Osteocyte (in vitro differentiated cells): ENCODE measurements at regions not wholly inside any gene's neighbourhood (a gene's known extent, or its start where the extent isn't known, plus 50 kb on each side); places are given as distances from the start of the nearest gene placed in this dataset.

Experiments used
- DNase-seq: peaks from one replicate; pipeline ENCODE4 v3.0.0; 2021; ENCODE audit warnings: mixed read lengths; ENCODE audit not compliant: unreplicated experiment; ENCODE audit errors: extremely low spot score
- H3K27ac Mint-ChIP-seq: one replicate; pipeline ENCODE4 v1.8.0; 2021; ENCODE audit warnings: mild to moderate bottlenecking, mixed read lengths; ENCODE audit not compliant: unreplicated experiment
- H3K27me3 Mint-ChIP-seq: one replicate; pipeline ENCODE4 v1.8.0; 2021; ENCODE audit warnings: mixed read lengths; ENCODE audit not compliant: unreplicated experiment
- H3K36me3 Mint-ChIP-seq: one replicate; pipeline ENCODE4 v1.8.0; 2021; ENCODE audit warnings: mixed read lengths; ENCODE audit not compliant: unreplicated experiment
- H3K4me1 Mint-ChIP-seq: one replicate; pipeline ENCODE4 v1.8.0; 2021; ENCODE audit warnings: mixed read lengths; ENCODE audit not compliant: unreplicated experiment
- H3K4me3 Mint-ChIP-seq: one replicate; pipeline ENCODE4 v1.8.0; 2021; ENCODE audit warnings: mild to moderate bottlenecking, moderate library complexity, mixed read lengths; ENCODE audit not compliant: unreplicated experiment
- H3K9me3 Mint-ChIP-seq: one replicate; pipeline ENCODE4 v1.8.0; 2021; ENCODE audit warnings: mixed read lengths; ENCODE audit not compliant: unreplicated experiment
- TF ChIP-seq, protein P1 (sequence below): fragments of 200-600 bp; sonication (generic); IDR thresholded peaks from 2 replicates; pipeline ENCODE4 v1.5.0; 2021; ENCODE audit warnings: antibody characterized with exemption, mild to moderate bottlenecking, moderate library complexity

DNA sequence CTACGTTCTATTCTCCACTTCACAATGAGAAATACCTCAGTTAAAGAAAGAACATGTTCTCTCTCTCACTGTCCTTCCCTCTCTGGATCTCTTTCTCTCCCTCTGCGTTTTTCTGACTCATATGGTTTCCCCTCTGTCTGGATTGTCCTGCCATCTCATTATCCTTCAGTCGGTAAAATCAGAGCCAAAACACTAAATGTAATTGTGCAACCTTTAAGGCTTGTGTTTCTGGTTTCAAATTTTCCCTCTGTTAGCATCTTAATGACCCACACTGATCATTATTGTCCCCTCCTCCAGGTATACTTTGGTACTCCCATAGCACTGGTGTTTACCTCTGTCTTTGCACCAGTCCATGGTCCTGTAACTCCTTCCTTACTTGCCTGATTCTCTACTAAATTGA is 509.4 kb upstream of the C9orf72 start:
- no peaks in the 10 kb centered on the region for H3K9me3 Mint-ChIP-seq
- TF ChIP-seq, protein P1, sequence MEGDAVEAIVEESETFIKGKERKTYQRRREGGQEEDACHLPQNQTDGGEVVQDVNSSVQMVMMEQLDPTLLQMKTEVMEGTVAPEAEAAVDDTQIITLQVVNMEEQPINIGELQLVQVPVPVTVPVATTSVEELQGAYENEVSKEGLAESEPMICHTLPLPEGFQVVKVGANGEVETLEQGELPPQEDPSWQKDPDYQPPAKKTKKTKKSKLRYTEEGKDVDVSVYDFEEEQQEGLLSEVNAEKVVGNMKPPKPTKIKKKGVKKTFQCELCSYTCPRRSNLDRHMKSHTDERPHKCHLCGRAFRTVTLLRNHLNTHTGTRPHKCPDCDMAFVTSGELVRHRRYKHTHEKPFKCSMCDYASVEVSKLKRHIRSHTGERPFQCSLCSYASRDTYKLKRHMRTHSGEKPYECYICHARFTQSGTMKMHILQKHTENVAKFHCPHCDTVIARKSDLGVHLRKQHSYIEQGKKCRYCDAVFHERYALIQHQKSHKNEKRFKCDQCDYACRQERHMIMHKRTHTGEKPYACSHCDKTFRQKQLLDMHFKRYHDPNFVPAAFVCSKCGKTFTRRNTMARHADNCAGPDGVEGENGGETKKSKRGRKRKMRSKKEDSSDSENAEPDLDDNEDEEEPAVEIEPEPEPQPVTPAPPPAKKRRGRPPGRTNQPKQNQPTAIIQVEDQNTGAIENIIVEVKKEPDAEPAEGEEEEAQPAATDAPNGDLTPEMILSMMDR, result no peak
- peaks cover 5% of the 10 kb centered on the region for H3K27me3 Mint-ChIP-seq
- no peaks in the 10 kb centered on the region for H3K4me1 Mint-ChIP-seq
- H3K27ac Mint-ChIP-seq, result no peak overlapping the region
- no peaks in the 10 kb centered on the region for H3K36me3 Mint-ChIP-seq
- H3K4me3 Mint-ChIP-seq, result no peak overlapping the region
- no peak for DNase-seq

DNA sequence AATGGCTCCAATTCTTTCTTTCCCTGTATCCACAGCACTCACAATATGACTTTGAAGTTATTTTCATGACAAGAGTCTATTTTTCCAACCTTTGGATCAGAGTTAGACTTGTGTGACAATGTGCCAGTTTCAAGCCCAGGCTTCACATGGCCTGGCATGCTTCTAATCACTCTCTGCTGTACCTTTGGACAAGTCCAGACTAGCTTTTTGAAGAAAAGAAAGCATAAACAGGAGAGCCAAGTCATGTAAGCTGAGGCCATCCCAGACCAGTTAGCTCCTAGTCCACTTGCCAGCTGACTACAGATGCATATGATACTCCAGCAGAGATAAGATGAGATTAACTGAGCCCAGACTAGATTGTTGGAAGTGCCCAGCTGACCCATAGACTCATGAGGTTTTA is 513.6 kb upstream of the C9orf72 start:
- no peaks in the 10 kb centered on the region for H3K9me3 Mint-ChIP-seq
- no peak for DNase-seq
- no peak overlapping the region for H3K4me3 Mint-ChIP-seq
- peaks cover 5% of the 10 kb centered on the region for H3K27me3 Mint-ChIP-seq
- no peak overlapping the region for H3K27ac Mint-ChIP-seq
- H3K4me1 Mint-ChIP-seq, result no peaks in the 10 kb centered on the region
- no peaks in the 10 kb centered on the region for H3K36me3 Mint-ChIP-seq
- TF ChIP-seq, protein P1, result no peak

DNA sequence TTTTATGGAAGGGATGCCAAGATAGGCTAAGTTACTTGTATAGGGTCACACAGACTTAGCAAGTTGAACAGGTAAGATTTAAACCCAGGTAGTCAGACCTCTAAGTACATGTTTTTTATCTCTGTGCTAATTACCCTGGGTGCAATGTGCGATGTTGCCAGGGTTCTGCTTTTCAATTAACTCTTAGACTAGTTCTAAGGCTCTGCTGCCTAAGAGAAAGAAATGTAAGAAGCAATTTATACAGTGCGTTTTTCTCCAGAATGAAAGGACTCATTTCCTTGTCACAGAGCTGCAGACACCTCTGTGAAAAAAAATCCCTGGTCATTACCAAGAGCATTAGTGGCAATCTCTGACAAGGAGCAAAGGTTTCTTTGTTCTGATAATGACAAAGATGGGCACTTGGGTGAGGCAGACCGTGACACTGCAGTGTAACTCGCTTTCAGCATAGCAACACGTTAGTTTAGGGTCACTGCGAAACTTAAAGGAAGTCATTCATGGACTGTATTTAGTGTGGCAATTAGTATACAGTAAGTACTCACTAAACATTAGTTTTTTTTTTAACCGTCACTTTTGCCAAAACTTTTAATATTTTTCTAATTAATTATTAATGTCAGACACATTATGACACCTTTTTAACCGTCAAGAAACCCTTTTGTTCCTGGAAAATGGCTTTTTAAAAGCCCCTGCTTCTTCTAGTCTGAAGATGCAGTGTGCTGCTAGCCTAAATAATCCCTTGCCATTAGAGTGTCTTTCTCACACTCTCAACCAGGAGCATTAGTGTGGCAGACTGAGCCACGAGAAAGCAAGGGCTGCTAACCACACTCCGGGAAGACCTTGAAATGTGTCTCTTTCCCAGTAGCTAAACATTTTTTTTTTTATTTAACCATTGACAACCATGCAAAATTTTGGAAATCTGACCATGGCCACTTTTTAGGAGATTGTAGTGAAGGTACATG is 520.0 kb upstream of the C9orf72 start:
- no peaks in the 10 kb centered on the region for H3K36me3 Mint-ChIP-seq
- DNase-seq, result no peak
- H3K4me1 Mint-ChIP-seq, result no peaks in the 10 kb centered on the region
- H3K27me3 Mint-ChIP-seq, result no peaks in the 10 kb centered on the region
- TF ChIP-seq, protein P1, result no peak
- no peak overlapping the region for H3K4me3 Mint-ChIP-seq
- peaks cover 4% of the 10 kb centered on the region for H3K9me3 Mint-ChIP-seq
- H3K27ac Mint-ChIP-seq, result no peak overlapping the region

DNA sequence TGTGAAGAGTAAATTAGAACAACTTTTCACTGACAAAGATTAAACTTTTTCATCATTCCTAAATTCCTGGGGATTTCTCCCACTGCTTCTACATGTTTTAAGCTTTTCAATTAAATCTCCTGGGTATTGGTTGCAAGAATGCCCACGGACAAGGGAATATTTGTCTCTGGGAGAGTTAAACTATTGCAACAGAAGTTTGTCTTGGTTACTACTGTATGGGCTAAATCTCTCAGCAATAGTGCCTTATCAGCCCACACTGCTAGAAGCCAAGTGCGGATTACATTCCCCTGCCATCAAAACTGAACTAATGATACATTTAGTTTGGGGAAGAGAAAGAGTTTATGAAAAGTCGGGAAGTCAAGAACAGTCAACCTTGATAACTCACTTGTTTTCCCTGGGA is 528.2 kb upstream of the C9orf72 start:
- Mint-ChIP-seq H3K27me3 (no peaks in the 10 kb centered on the region), H3K4me3 (no peak overlapping the region), H3K36me3 (no peaks in the 10 kb centered on the region), H3K9me3 (no peaks in the 10 kb centered on the region), H3K4me1 (no peaks in the 10 kb centered on the region), H3K27ac (no peak overlapping the region)
- TF ChIP-seq, protein P1, result no peak
- DNase-seq, result no peak

DNA sequence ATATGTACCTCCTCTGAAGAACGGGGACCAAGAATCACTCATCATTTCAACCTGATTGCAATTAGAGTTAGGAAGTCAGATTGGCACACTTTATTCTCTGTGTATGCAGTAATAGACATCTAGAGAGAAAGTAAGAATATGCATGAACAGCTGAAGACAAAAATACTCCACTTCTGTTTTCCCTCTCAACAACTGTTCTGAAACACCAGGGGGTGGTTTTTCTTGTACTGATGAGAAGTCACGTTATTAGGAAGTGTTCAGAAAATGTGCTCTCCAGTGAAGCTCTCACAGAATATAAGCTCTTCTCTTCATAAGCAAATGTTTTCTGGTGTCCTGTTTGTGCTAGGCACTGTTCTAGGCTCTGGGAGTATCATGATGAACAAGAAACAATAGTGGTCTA is 531.7 kb upstream of the C9orf72 start:
- Mint-ChIP-seq H3K27ac (no peak overlapping the region), H3K4me3 (no peak overlapping the region), H3K27me3 (no peaks in the 10 kb centered on the region), H3K9me3 (peaks cover 1% of the 10 kb centered on the region), H3K36me3 (no peaks in the 10 kb centered on the region), H3K4me1 (no peaks in the 10 kb centered on the region)
- TF ChIP-seq, protein P1, result no peak
- DNase-seq, result no peak
